Endothelial cell (in vitro differentiated cells): ENCODE measurements at regions not wholly inside any gene's neighbourhood (a gene's known extent, or its start where the extent isn't known, plus 50 kb on each side); places are given as distances from the start of the nearest gene placed in this dataset.

Experiments
- DNase-seq: peaks from one replicate; pipeline ENCODE4 v3.0.0; 2021; ENCODE audit warnings: low spot score
- H3K27ac Mint-ChIP-seq: one replicate; pipeline ENCODE4 v1.8.0; 2021; ENCODE audit warnings: mixed read lengths, inconsistent platforms; ENCODE audit not compliant: unreplicated experiment
- H3K27me3 Mint-ChIP-seq: one replicate; pipeline ENCODE4 v1.8.0; 2021; ENCODE audit warnings: mild to moderate bottlenecking, moderate library complexity, mixed read lengths, inconsistent platforms; ENCODE audit not compliant: unreplicated experiment
- H3K36me3 Mint-ChIP-seq: one replicate; pipeline ENCODE4 v1.8.0; 2021; ENCODE audit warnings: mild to moderate bottlenecking, low read depth, mixed read lengths, inconsistent platforms; ENCODE audit not compliant: unreplicated experiment
- H3K4me1 Mint-ChIP-seq: one replicate; pipeline ENCODE4 v1.8.0; 2021; ENCODE audit warnings: mild to moderate bottlenecking, mixed read lengths, inconsistent platforms; ENCODE audit not compliant: unreplicated experiment
- H3K4me3 Mint-ChIP-seq: one replicate; pipeline ENCODE4 v1.8.0; 2021; ENCODE audit warnings: mild to moderate bottlenecking, mixed read lengths, inconsistent platforms; ENCODE audit not compliant: unreplicated experiment
- H3K9me3 Mint-ChIP-seq: one replicate; pipeline ENCODE4 v1.8.0; 2021; ENCODE audit warnings: mixed read lengths, inconsistent platforms; ENCODE audit not compliant: unreplicated experiment
- TF ChIP-seq, protein P1 (sequence below): fragments of 200-600 bp; sonication (generic); IDR thresholded peaks from one replicate; pipeline ENCODE4 v1.5.0; 2021; ENCODE audit warnings: antibody characterized with exemption; ENCODE audit not compliant: unreplicated experiment

- H3K4me3 Mint-ChIP-seq, result no peak overlapping the region
- DNase-seq, result no peak
- no peaks in the 10 kb centered on the region for H3K4me1 Mint-ChIP-seq
- TF ChIP-seq, protein P1, sequence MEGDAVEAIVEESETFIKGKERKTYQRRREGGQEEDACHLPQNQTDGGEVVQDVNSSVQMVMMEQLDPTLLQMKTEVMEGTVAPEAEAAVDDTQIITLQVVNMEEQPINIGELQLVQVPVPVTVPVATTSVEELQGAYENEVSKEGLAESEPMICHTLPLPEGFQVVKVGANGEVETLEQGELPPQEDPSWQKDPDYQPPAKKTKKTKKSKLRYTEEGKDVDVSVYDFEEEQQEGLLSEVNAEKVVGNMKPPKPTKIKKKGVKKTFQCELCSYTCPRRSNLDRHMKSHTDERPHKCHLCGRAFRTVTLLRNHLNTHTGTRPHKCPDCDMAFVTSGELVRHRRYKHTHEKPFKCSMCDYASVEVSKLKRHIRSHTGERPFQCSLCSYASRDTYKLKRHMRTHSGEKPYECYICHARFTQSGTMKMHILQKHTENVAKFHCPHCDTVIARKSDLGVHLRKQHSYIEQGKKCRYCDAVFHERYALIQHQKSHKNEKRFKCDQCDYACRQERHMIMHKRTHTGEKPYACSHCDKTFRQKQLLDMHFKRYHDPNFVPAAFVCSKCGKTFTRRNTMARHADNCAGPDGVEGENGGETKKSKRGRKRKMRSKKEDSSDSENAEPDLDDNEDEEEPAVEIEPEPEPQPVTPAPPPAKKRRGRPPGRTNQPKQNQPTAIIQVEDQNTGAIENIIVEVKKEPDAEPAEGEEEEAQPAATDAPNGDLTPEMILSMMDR, result no peak
- no peak overlapping the region for H3K27ac Mint-ChIP-seq
- peaks cover 2% of the 10 kb centered on the region for H3K27me3 Mint-ChIP-seq
- H3K36me3 Mint-ChIP-seq, result no peaks in the 10 kb centered on the region
- H3K9me3 Mint-ChIP-seq, result no peaks in the 10 kb centered on the region
Measured at GRCh38 chr9:80086822-80087345, 515.1 kb downstream of the TLE4 start.

GRCh38 chr9:80086386-80086785 lies 514.6 kb downstream of the TLE4 start:
- no peaks in the 10 kb centered on the region for H3K9me3 Mint-ChIP-seq

GRCh38 chr9:80085668-80086067 lies 513.9 kb downstream of the TLE4 start:
- Mint-ChIP-seq H3K27ac (no peak overlapping the region), H3K4me1 (no peaks in the 10 kb centered on the region), H3K36me3 (no peaks in the 10 kb centered on the region), H3K9me3 (no peaks in the 10 kb centered on the region), H3K27me3 (peaks cover 2% of the 10 kb centered on the region), H3K4me3 (no peak overlapping the region)
- TF ChIP-seq, protein P1, result no peak
- no peak for DNase-seq

More at GRCh38 chr9:80086386-80086785, 514.6 kb downstream of the TLE4 start:
- TF ChIP-seq, protein P1, result no peak
- Mint-ChIP-seq H3K36me3 (no peaks in the 10 kb centered on the region), H3K4me1 (no peaks in the 10 kb centered on the region), H3K4me3 (no peak overlapping the region), H3K27ac (no peak overlapping the region), H3K27me3 (peaks cover 2% of the 10 kb centered on the region)
- no peak for DNase-seq

DNA sequence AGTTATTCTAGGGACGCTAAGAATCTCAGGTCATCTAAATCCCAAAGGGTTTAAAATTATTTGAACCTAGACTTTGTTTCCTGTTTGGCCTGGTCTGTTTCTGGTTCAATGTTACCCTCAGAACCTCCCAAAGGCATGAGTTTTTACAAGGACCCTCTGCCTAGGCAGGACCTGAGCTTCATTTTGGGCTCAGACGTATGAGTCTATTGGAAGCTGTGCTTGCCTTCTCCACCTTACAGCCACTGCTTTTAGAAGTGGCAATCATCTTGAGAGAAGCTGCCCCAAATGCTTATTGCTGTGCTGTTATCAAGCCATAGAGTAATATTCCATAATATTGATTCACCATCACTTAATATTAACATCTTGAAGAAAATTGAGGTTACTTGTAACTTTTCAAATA lies 510.4 kb downstream of the TLE4 start:
- H3K4me3 Mint-ChIP-seq, result no peak overlapping the region
- DNase-seq, result no peak
- TF ChIP-seq, protein P1, result no peak
- no peak overlapping the region for H3K27ac Mint-ChIP-seq
- H3K4me1 Mint-ChIP-seq, result no peaks in the 10 kb centered on the region
- H3K36me3 Mint-ChIP-seq, result no peaks in the 10 kb centered on the region
- H3K9me3 Mint-ChIP-seq, result no peaks in the 10 kb centered on the region
- peaks cover 2% of the 10 kb centered on the region for H3K27me3 Mint-ChIP-seq

DNA sequence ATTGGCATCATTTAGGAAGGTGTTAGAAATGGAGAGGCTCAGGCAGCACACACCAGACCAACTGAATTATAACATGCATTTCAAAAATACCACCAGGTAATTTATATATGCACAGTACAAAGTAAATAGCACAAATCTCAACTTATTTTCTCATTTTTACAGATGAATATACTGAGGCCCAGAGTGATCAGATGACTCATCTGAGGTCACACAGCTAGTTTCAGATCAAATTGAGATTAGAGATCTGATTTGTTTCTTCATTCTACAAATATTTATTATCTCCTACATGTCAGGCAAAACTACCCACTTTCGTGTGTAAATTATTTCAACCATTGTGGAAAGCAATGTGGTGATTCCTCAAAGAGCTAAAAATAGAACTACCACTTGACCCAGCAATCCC lies 507.1 kb downstream of the TLE4 start:
- Mint-ChIP-seq H3K9me3 (no peaks in the 10 kb centered on the region), H3K4me1 (no peaks in the 10 kb centered on the region), H3K27ac (no peak overlapping the region), H3K4me3 (no peak overlapping the region), H3K36me3 (no peaks in the 10 kb centered on the region), H3K27me3 (peaks cover 5% of the 10 kb centered on the region)
- TF ChIP-seq, protein P1, result no peak
- DNase-seq, result no peak
